GM21447 (cell line): ENCODE measurements at regions not wholly inside any gene's neighbourhood (a gene's known extent, or its start where the extent isn't known, plus 50 kb on each side); places are given as distances from the start of the nearest gene placed in this dataset.
A peak's percentile ranks its signal among the peaks of the same experiment; 100 is the strongest.
"Not testable (repeated sequence)": the region's sequence is repeated elsewhere in the genome, so short reads cannot be mapped to it uniquely, and the experiment has no call there.

Source experiments
- ATAC-seq: cut with Tn5 transposase; IDR thresholded peaks from one replicate; pipeline ENCODE4 v1.9.1; 2021; ENCODE audit not compliant: unreplicated experiment

- no peak for ATAC-seq
Measured at GRCh38 chr6:85041376-85041775, 277.0 kb upstream of the TBX18 start.

- no peak for ATAC-seq
Measured at GRCh38 chr6:85037221-85037620, 272.8 kb upstream of the TBX18 start.

GRCh38 chr6:85035766-85036165 lies 271.4 kb upstream of the TBX18 start:
- ATAC-seq = no peak

- ATAC-seq = no peak
Measured at GRCh38 chr6:85033547-85033946, 269.1 kb upstream of the TBX18 start.

GRCh38 chr6:85026021-85026420 lies 261.6 kb upstream of the TBX18 start:
- ATAC-seq = no peak

- ATAC-seq = no peak
Measured at GRCh38 chr6:85023721-85024120, 259.3 kb upstream of the TBX18 start.

GRCh38 chr6:85017352-85017751 lies 253.0 kb upstream of the TBX18 start:
- no peak for ATAC-seq

- ATAC-seq = no peak
Measured at GRCh38 chr6:85016726-85017125, 252.3 kb upstream of the TBX18 start.

- ATAC-seq = peak; percentile 73
Measured at GRCh38 chr6:85015396-85015990, 251.1 kb upstream of the TBX18 start.

- ATAC-seq = no peak
Measured at GRCh38 chr6:85010865-85011264, 246.5 kb upstream of the TBX18 start.

GRCh38 chr6:85008296-85009009 lies 244.1 kb upstream of the TBX18 start:
- no peak for ATAC-seq

- ATAC-seq = no peak
Measured at GRCh38 chr6:85006362-85006761, 242.0 kb upstream of the TBX18 start.

- no peak for ATAC-seq
Measured at GRCh38 chr6:85005494-85005893, 241.1 kb upstream of the TBX18 start.

GRCh38 chr6:85004361-85004995 lies 240.1 kb upstream of the TBX18 start:
- ATAC-seq = no peak

GRCh38 chr6:85002847-85003246 lies 238.4 kb upstream of the TBX18 start:
- no peak for ATAC-seq

- no peak for ATAC-seq
Measured at GRCh38 chr6:85000001-85000400, 235.6 kb upstream of the TBX18 start.

GRCh38 chr6:84998223-84998622 lies 233.8 kb upstream of the TBX18 start:
- no peak for ATAC-seq

GRCh38 chr6:84988766-84989165 lies 224.4 kb upstream of the TBX18 start:
- not testable (repeated sequence) for ATAC-seq

- not testable (repeated sequence) for ATAC-seq
Measured at GRCh38 chr6:84985490-84985889, 221.1 kb upstream of the TBX18 start.

GRCh38 chr6:84979541-84979940 lies 215.1 kb upstream of the TBX18 start:
- ATAC-seq = no peak

GRCh38 chr6:84977363-84977705 lies 212.9 kb upstream of the TBX18 start:
- ATAC-seq = no peak

- ATAC-seq = no peak
Measured at GRCh38 chr6:84976526-84977362, 212.3 kb upstream of the TBX18 start.
